ENCODE measurements at regions not wholly inside any gene's neighbourhood (a gene's known extent, or its start where the extent isn't known, plus 50 kb on each side); places are given as distances from the start of the nearest gene placed in this dataset.
"Not testable (repeated sequence)": the region's sequence is repeated elsewhere in the genome, so short reads cannot be mapped to it uniquely, and the experiment has no call there.

DNA sequence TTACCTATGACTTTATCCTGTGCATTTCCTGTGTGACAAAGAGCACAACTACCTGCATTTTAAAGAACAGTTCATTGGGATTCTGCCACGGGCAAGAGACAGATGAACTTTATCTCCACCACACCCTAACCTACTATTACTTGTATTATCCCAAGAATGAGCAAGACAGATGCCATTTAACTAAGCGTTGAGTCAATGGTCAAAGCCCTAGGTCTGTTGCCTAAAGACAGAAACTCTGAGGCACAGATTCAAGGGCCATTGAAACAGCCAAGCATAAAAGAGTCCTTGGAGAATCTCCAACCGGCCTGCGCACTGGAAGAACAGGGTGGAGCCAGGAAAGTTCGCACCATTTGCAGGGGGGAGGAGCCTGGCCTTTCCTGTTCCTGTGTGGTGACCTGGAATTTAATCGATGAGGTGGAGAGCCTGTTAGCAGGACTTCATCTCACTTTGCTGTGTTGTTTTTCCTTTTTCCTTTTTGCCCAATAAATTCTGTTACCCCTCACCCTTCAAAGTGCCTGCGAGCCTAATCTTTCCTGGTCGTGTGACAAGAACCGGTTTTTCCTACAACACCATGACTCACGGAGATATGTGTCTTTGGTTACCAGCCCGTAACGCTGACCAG lies 146.4 kb upstream of the DIAPH2 start:
- DNase-seq (ENCODE audit: low read depth, low spot score): no peak
- TF ChIP-seq, protein P1, sequence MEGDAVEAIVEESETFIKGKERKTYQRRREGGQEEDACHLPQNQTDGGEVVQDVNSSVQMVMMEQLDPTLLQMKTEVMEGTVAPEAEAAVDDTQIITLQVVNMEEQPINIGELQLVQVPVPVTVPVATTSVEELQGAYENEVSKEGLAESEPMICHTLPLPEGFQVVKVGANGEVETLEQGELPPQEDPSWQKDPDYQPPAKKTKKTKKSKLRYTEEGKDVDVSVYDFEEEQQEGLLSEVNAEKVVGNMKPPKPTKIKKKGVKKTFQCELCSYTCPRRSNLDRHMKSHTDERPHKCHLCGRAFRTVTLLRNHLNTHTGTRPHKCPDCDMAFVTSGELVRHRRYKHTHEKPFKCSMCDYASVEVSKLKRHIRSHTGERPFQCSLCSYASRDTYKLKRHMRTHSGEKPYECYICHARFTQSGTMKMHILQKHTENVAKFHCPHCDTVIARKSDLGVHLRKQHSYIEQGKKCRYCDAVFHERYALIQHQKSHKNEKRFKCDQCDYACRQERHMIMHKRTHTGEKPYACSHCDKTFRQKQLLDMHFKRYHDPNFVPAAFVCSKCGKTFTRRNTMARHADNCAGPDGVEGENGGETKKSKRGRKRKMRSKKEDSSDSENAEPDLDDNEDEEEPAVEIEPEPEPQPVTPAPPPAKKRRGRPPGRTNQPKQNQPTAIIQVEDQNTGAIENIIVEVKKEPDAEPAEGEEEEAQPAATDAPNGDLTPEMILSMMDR (IDR thresholded peaks at IDR 0.05; ENCODE audit: low read depth, low read length): no peak
- H3K4me3 ChIP-seq (ENCODE audit: low read depth, low read length): no peak overlapping the region
- ChIA-PET CTCF (no interaction called here), POLR2A (no interaction called here)
- no peak overlapping the region for H3K27ac ChIP-seq (ENCODE audit: low read depth, low read length)
- no peaks in the 10 kb centered on the region for H3K9me3 ChIP-seq (ENCODE audit: control insufficient read depth, insufficient read depth, low read length)
- no peaks in the 10 kb centered on the region for H3K27me3 ChIP-seq (ENCODE audit: control insufficient read depth, insufficient read depth, low read length)

DNA sequence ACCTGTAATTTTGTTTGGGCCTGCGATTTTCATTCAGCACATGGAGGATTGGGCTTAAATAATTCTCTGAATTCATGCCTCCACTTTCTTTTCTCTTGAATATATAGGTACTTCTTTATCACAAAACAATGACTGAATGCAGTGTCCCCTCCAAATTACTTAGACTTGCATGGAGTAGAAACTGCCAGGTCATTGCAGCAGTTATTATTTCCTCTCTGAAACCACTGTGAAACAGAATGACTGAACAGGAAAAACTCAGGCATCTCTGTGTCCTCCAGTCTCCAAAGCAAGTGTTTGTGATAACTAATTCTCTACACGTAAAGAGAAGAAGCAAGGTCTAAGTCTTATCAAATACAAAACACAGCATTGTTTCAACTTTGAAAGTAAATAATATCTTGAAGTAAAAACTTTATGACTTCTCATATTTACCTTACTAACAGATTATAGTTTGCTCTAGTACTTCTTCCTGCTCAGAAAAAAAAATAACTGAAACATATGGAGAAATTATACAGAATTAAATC lies 144.5 kb upstream of the DIAPH2 start:
- CTCF ChIA-PET: no interaction called here
- Histone ChIP-seq H3K27me3 (ENCODE audit: control insufficient read depth, insufficient read depth, low read length) (no peaks in the 10 kb centered on the region), H3K4me3 (ENCODE audit: low read depth, low read length) (no peak overlapping the region), H3K9me3 (ENCODE audit: control insufficient read depth, insufficient read depth, low read length) (no peaks in the 10 kb centered on the region), H3K27ac (ENCODE audit: low read depth, low read length) (no peak overlapping the region)
- TF ChIP-seq, protein P1 (IDR thresholded peaks at IDR 0.05; ENCODE audit: low read depth, low read length): no peak
- no peak for DNase-seq (ENCODE audit: low read depth, low spot score)
- POLR2A ChIA-PET: no interaction called here

DNA sequence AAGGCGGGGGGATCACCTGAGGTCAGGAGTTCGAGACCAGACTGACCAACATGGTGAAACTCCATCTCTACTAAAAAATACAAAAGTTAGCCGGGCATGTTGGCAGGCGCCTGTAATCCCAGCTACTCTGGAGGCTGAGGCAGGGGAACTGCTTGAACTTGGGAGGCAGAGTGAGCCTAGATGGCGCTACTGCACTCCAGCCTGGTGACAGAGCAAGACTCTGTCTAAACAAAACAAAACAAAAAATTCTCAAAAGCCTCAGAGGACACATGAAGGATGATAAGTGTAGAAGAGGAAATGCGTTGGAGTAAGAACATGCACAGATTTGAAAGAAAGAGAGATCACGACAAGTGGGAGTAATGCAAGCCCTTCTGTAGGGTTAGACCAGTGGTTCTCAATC lies 138.4 kb upstream of the DIAPH2 start:
- DNase-seq (ENCODE audit: low read depth, low spot score); H3K27me3 ChIP-seq (ENCODE audit: control insufficient read depth, insufficient read depth, low read length); H3K27ac ChIP-seq (ENCODE audit: low read depth, low read length); POLR2A ChIA-PET; H3K4me3 ChIP-seq (ENCODE audit: low read depth, low read length); H3K9me3 ChIP-seq (ENCODE audit: control insufficient read depth, insufficient read depth, low read length): not testable (repeated sequence)
- CTCF ChIA-PET: interaction anchor here (0.6 kb wide), 1 partner anchor 142 kb away, joined by 7 read pairs; no protein-coding TSS in a partner anchor

DNA sequence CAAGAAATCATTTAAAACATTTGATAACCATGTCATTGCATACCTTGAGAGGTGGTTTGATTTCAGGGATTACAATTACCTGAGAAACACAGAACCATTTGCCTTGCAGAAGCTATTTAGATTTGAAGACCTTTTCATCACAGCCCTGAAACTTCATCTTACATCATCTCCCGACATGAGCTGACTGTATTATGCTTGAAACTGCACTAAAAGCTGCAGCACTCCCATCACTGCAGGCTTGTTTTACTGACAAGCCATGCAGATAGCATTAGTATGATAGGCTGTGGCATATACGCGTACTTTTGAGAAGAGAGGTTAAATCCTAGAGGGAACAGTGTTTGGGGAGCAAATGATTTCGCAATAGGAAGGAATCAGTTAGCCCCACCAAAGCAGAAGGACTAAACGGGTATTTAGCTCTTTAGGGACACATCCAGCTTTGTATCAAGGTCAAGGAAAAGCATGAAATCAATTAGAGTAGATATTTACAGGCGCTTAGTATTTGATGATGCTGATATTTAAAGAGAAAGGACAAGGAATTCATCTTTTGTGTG lies 133.2 kb upstream of the DIAPH2 start:
- no peaks in the 10 kb centered on the region for H3K9me3 ChIP-seq (ENCODE audit: control insufficient read depth, insufficient read depth, low read length)
- POLR2A ChIA-PET: interaction anchor here (0.7 kb wide), 1 partner anchor 169 kb away, joined by 4 read pairs; no protein-coding TSS in a partner anchor
- H3K27ac ChIP-seq (ENCODE audit: low read depth, low read length): no peak overlapping the region
- TF ChIP-seq, protein P1 (IDR thresholded peaks at IDR 0.05; ENCODE audit: low read depth, low read length): no peak
- H3K27me3 ChIP-seq (ENCODE audit: control insufficient read depth, insufficient read depth, low read length): no peaks in the 10 kb centered on the region
- no peak overlapping the region for H3K4me3 ChIP-seq (ENCODE audit: low read depth, low read length)
- CTCF ChIA-PET: no interaction called here
- no peak for DNase-seq (ENCODE audit: low read depth, low spot score)

DNA sequence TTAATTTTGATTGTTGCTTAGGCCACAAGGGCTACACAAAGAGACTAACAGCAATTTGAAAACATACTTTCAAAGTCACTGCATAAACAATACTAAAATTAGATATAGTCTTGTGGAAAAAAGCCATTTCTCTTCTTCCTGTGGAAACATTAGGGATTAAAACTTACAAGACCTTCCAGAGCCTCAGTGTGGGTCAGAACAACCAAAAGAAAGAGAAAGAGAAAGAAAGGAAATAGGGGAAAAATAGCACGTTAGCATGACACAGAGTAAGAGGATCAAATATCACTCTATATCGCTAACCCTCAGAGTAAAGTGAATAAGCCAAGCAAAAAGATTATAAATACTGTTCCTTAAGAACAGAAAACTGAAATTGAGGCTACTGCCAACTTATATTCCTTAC lies 127.8 kb upstream of the DIAPH2 start:
- Histone ChIP-seq H3K9me3 (ENCODE audit: control insufficient read depth, insufficient read depth, low read length) (no peaks in the 10 kb centered on the region), H3K4me3 (ENCODE audit: low read depth, low read length) (no peak overlapping the region), H3K27ac (ENCODE audit: low read depth, low read length) (no peak overlapping the region), H3K27me3 (ENCODE audit: control insufficient read depth, insufficient read depth, low read length) (no peaks in the 10 kb centered on the region)
- TF ChIP-seq, protein P1 (IDR thresholded peaks at IDR 0.05; ENCODE audit: low read depth, low read length): no peak
- DNase-seq (ENCODE audit: low read depth, low spot score): no peak
- POLR2A ChIA-PET: no interaction called here
- CTCF ChIA-PET: no interaction called here

DNA sequence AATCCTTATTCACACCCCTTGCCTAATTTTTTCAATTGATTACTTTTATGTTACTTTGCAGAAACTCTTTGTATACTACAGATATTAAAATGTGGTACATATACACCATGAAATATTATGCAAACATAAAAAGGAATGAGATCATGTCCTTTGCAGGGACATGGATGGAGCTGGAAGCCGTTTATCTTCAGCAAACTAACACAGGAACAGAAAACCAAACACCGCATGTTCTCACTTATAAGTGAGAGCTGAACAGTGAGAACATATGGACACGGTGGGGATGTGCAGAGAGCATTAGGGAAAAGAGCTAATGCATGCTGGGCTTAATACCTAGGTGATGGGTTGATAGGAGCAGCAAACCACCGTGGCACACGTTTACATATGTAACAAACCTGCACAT lies 123.5 kb upstream of the DIAPH2 start:
- H3K27ac ChIP-seq (ENCODE audit: low read depth, low read length); POLR2A ChIA-PET: not testable (repeated sequence)

More for the DNA sequence above, 123.5 kb upstream of the DIAPH2 start:
- H3K27me3 ChIP-seq (ENCODE audit: control insufficient read depth, insufficient read depth, low read length); DNase-seq (ENCODE audit: low read depth, low spot score); CTCF ChIA-PET; H3K4me3 ChIP-seq (ENCODE audit: low read depth, low read length); H3K9me3 ChIP-seq (ENCODE audit: control insufficient read depth, insufficient read depth, low read length): not testable (repeated sequence)

Measured in AG04450 (cell line).